MM.1S (cell line): ENCODE measurements at regions not wholly inside any gene's neighbourhood (a gene's known extent, or its start where the extent isn't known, plus 50 kb on each side); places are given as distances from the start of the nearest gene placed in this dataset.

ENCODE experiments used
- EZH2 ChIP-seq: fragments of 300-600 bp; sonication (generic); optimal IDR thresholded peaks from 2 replicates; pipeline ENCODE3; 2017; ENCODE audit warnings: low read depth, mild to moderate bottlenecking, antibody characterized with exemption, low read length, mixed read lengths
- EZH2phosphoT487 ChIP-seq: fragments of 300-600 bp; sonication (generic); IDR thresholded peaks from 2 replicates; pipeline ENCODE4 v1.6.1; 2018; ENCODE audit warnings: antibody characterized with exemption, low read length
- TF ChIP-seq, protein P1 (sequence below): fragments of 300-600 bp; sonication (generic); IDR thresholded peaks from 2 replicates; pipeline ENCODE4 v1.5.1; 2016; ENCODE audit warnings: antibody characterized with exemption, low read length, mixed read lengths

- TF ChIP-seq, protein P1, sequence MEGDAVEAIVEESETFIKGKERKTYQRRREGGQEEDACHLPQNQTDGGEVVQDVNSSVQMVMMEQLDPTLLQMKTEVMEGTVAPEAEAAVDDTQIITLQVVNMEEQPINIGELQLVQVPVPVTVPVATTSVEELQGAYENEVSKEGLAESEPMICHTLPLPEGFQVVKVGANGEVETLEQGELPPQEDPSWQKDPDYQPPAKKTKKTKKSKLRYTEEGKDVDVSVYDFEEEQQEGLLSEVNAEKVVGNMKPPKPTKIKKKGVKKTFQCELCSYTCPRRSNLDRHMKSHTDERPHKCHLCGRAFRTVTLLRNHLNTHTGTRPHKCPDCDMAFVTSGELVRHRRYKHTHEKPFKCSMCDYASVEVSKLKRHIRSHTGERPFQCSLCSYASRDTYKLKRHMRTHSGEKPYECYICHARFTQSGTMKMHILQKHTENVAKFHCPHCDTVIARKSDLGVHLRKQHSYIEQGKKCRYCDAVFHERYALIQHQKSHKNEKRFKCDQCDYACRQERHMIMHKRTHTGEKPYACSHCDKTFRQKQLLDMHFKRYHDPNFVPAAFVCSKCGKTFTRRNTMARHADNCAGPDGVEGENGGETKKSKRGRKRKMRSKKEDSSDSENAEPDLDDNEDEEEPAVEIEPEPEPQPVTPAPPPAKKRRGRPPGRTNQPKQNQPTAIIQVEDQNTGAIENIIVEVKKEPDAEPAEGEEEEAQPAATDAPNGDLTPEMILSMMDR: no peak
- TF ChIP-seq EZH2 (no peak), EZH2phosphoT487 (no peak)
Measured at GRCh38 chr5:174342696-174343095, 297.2 kb downstream of the NSG2 start.
